Ishikawa (cell line): ENCODE measurements at regions not wholly inside any gene's neighbourhood (a gene's known extent, or its start where the extent isn't known, plus 50 kb on each side); places are given as distances from the start of the nearest gene placed in this dataset.

ENCODE experiments used
- CEBPB ChIP-seq: IDR thresholded peaks from 2 replicates; pipeline ENCODE4 v1.6.1; 2012
- CREB1 ChIP-seq: IDR thresholded peaks from 2 replicates; pipeline ENCODE4 v1.6.1; 2012; ENCODE audit warnings: low read depth
- EGR1 ChIP-seq: IDR thresholded peaks from 2 replicates; pipeline ENCODE4 v1.6.1; 2012
- EP300 ChIP-seq: IDR thresholded peaks from 2 replicates; pipeline ENCODE4 v1.6.1; 2012; ENCODE audit warnings: borderline replicate concordance
- FOXM1 ChIP-seq: IDR thresholded peaks from 2 replicates; pipeline ENCODE4 v1.6.1; 2012; ENCODE audit warnings: low read depth, borderline replicate concordance
- MAX ChIP-seq: IDR thresholded peaks from 2 replicates; pipeline ENCODE4 v1.6.1; 2012
- NFIC ChIP-seq: IDR thresholded peaks from 2 replicates; pipeline ENCODE4 v1.6.1; 2012
- RAD21 ChIP-seq: IDR thresholded peaks from 2 replicates; pipeline ENCODE4 v1.6.1; 2012; ENCODE audit warnings: low read depth
- REST ChIP-seq: IDR thresholded peaks from 2 replicates; pipeline ENCODE4 v1.6.1; 2012; ENCODE audit warnings: low read depth, mild to moderate bottlenecking
- TAF1 ChIP-seq: IDR thresholded peaks from 2 replicates; pipeline ENCODE4 v1.6.1; 2012; ENCODE audit warnings: low read depth, mild to moderate bottlenecking
- TCF12 ChIP-seq: IDR thresholded peaks from 2 replicates; pipeline ENCODE4 v1.6.1; 2012; ENCODE audit warnings: low read depth
- TEAD4 ChIP-seq: IDR thresholded peaks from 2 replicates; pipeline ENCODE4 v1.6.1; 2012
- YY1 ChIP-seq: IDR thresholded peaks from 2 replicates; pipeline ENCODE4 v1.6.1; 2012; ENCODE audit warnings: low read depth
- ZBTB7A ChIP-seq: IDR thresholded peaks from 2 replicates; pipeline ENCODE4 v1.6.1; 2012; ENCODE audit warnings: low read depth
- TF ChIP-seq, protein P1 (sequence below): IDR thresholded peaks from 2 replicates; pipeline ENCODE4 v1.6.1; 2012

DNA sequence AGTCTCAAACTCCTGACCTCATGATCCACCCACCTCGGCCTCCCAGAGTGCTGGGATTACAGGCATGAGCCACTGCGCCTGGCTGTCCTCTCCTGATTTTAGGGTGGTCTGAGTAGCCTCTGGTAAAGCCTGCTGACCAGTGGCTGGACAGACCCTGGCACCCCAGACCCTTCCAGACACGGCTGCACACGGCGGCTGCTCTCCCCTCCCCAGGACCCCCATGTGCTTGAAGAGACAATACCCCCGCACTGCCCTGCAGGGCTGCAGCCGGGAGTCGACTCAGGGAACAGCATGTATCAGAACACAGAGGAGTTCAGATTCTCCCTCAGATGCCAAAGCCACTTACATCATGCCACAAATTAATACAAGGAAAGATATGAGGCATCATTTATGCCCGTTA lies 58.3 kb upstream of the CFAP46 start:
- TF ChIP-seq FOXM1 = no peak
- no peak for TF ChIP-seq YY1
- no peak for TF ChIP-seq EP300
- no peak for TF ChIP-seq NFIC
- TF ChIP-seq REST = no peak
- TF ChIP-seq TEAD4 = no peak
- no peak for TF ChIP-seq EGR1
- no peak for TF ChIP-seq TCF12

DNA sequence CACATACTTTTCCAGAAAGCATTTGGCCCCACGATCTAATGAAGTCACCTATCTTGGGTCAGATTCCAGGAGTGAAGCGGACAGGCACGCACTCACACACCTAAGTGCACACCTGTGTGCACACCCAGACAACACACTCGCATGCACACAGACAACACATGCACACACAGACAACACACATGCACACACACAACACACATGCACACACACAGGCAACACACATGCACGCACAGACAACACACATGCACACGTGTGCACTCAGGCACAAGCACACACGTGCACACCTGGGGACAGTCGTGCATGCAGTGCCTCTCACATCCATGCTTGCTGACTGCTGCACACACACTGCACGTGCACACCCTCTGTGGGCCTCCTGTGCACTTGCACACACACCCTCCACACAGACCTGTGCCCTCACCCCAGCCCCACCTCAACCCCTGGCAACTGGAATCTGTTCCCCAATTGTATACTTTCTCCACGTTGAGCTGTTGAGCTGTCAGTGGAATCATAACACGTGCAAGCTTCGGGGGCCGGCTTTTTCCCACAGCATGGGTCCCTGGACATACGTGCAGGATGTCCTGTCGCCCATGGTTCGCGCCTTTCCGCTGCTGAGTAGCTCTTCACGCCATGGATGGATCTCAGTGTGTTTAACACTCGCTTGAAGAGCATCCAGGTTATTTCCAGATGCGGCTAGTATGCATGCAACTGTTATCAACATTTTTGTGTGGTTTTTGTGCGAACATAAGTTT lies 55.3 kb upstream of the CFAP46 start:
- TF ChIP-seq TCF12 (no peak), NFIC (no peak), TEAD4 (no peak), EP300 (no peak), EGR1 (no peak), RAD21 (no peak), CEBPB (no peak), MAX (no peak), YY1 (no peak), TAF1 (no peak), ZBTB7A (no peak), REST (no peak), FOXM1 (no peak), CREB1 (no peak)
- TF ChIP-seq, protein P1, sequence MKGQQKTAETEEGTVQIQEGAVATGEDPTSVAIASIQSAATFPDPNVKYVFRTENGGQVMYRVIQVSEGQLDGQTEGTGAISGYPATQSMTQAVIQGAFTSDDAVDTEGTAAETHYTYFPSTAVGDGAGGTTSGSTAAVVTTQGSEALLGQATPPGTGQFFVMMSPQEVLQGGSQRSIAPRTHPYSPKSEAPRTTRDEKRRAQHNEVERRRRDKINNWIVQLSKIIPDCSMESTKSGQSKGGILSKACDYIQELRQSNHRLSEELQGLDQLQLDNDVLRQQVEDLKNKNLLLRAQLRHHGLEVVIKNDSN = no peak

DNA sequence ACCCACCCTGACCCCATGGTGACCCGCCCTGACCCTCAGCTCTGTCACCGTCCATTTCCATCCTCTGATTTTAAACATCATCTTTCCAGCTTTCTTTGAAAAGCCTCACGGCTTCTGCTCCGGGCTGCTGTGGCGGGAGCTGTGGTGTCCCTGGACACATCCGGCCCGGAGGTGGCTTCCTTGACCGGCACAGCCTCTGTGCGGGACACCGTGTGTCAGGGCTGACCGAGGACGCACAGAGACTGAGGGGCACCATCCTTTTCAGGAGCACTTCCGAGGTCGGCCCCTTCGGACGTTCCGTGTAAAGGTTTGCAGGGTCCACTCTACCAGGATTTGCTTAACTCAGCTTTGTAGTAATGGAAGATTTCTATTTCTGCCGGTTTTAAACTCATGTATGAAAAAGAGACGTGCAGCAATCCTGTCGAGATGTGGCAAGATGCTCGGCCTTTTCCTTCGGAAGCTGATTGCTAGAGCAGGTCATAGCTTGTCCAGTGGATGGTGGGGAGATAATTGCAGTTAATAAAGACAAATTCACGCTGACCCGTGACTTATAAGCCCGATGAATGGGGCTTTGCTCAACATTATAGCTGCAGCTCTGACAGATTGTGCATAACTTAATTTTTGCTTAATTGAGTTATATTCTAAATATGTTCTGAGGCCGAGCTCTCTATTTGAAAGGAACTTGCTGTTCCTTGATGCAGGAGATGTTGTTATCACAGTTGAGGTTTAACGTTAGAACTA lies 54.4 kb upstream of the CFAP46 start:
- no peak for TF ChIP-seq ZBTB7A
- TF ChIP-seq NFIC = no peak
- TF ChIP-seq CREB1 = no peak
- TF ChIP-seq REST = no peak
- TF ChIP-seq TAF1 = no peak
- TF ChIP-seq CEBPB = no peak
- no peak for TF ChIP-seq EGR1
- no peak for TF ChIP-seq EP300
- no peak for TF ChIP-seq TCF12
- TF ChIP-seq MAX = no peak
- no peak for TF ChIP-seq YY1
- TF ChIP-seq, protein P1 = no peak
- no peak for TF ChIP-seq TEAD4
- no peak for TF ChIP-seq FOXM1
- no peak for TF ChIP-seq RAD21

GRCh38 chr10:132995909-132996602 lies 53.7 kb upstream of the CFAP46 start:
- TF ChIP-seq MAX (no peak), TAF1 (no peak), EP300 (no peak)
